H1 (cell line): ENCODE measurements at regions not wholly inside any gene's neighbourhood (a gene's known extent, or its start where the extent isn't known, plus 50 kb on each side); places are given as distances from the start of the nearest gene placed in this dataset.
A peak's percentile ranks its signal among the peaks of the same experiment; 100 is the strongest.

Source experiments
- CTCF ChIA-PET: fragments of 300-600 bp; sonication (Branson Sonifier 250); formaldehyde crosslinking; loops from one replicate; lab custom pipeline; 2021; ENCODE audit not compliant: partially characterized antibody; lab: Charles Lee
- POLR2A ChIA-PET: fragments of 300-600 bp; sonication (Branson Sonifier 250); formaldehyde crosslinking; loops from one replicate; lab custom pipeline; 2021; ENCODE audit warnings: inconsistent platforms; ENCODE audit not compliant: partially characterized antibody; lab: Charles Lee
- DNase-seq, 2 experiments: peaks; one replicate each; pipeline versions ENCODE4 v3.0.0 to v3.0.0-alpha.2; 2010 to 2022; ENCODE audit warnings: low spot score in 2 of 2, low read depth in 1 of 2, mixed read lengths in 1 of 2
- FAIRE-seq: peaks from 2 replicates; lab custom pipeline; 2011; peaks lifted over from hg19 to GRCh38; lab: Jason Lieb, UNC
- H2AFZ ChIP-seq: 2 replicates; pipeline ENCODE4 v1.8.1; 2012; ENCODE audit warnings: low read length, inconsistent platforms
- H2AK5ac ChIP-seq: 2 replicates; pipeline ENCODE4 v1.6.1; 2013; ENCODE audit warnings: low read depth, low read length
- H2BK120ac ChIP-seq: replicated peaks from 2 replicates; pipeline ENCODE3; 2013; ENCODE audit warnings: low read depth, low read length, inconsistent platforms
- H2BK12ac ChIP-seq: 2 replicates; pipeline ENCODE4 v1.6.1; 2013; ENCODE audit warnings: low read depth, low read length
- H2BK15ac ChIP-seq: 2 replicates; pipeline ENCODE4 v1.6.1; 2013; ENCODE audit warnings: low read length
- H2BK20ac ChIP-seq: 2 replicates; pipeline ENCODE4 v1.6.1; 2013; ENCODE audit warnings: low read length
- H2BK5ac ChIP-seq: 2 replicates; pipeline ENCODE4 v1.6.1; 2013; ENCODE audit warnings: low read depth, low read length
- H3K14ac ChIP-seq: 2 replicates; pipeline ENCODE4 v1.6.1; 2013; ENCODE audit warnings: inconsistent platforms; ENCODE audit not compliant: insufficient read length
- H3K18ac ChIP-seq: 2 replicates; pipeline ENCODE4 v1.6.1; 2013; ENCODE audit warnings: low read length; ENCODE audit errors: extremely low read depth
- H3K23ac ChIP-seq: 2 replicates; pipeline ENCODE4 v1.6.1; 2013; ENCODE audit warnings: inconsistent platforms; ENCODE audit not compliant: insufficient read length
- H3K23me2 ChIP-seq: 2 replicates; pipeline ENCODE4 v1.6.1; 2013; ENCODE audit warnings: low read depth, low read length
- H3K27ac ChIP-seq: 2 replicates; pipeline ENCODE4 v1.6.1; 2011; ENCODE audit warnings: low read depth, low read length, inconsistent platforms
- H3K27me3 ChIP-seq, 4 experiments: replicated peaks in 1 of 4; 1 replicate in 1 of 4; 2 replicates in 3 of 4; pipeline versions ENCODE4 v1.6.1 to v1.8.1; 2011 to 2013; ENCODE audit warnings: low read length in 3 of 4, mild to moderate bottlenecking in 3 of 4, inconsistent platforms in 2 of 4, mixed read lengths in 2 of 4, moderate library complexity in 1 of 4; ENCODE audit not compliant: control insufficient read depth in 3 of 4, insufficient read depth in 3 of 4; ENCODE audit errors: extremely low read depth in 1 of 4
- H3K36me3 ChIP-seq, 4 experiments: 2 replicates each; pipeline versions ENCODE4 v1.6.1 to v1.8.1; 2011 to 2013; ENCODE audit warnings: mild to moderate bottlenecking in 4 of 4, low read length in 3 of 4, moderate library complexity in 2 of 4, control low read depth in 1 of 4, inconsistent platforms in 1 of 4; ENCODE audit not compliant: insufficient read depth in 4 of 4, control insufficient read depth in 2 of 4
- H3K4ac ChIP-seq: replicated peaks from 2 replicates; pipeline ENCODE3; 2013; ENCODE audit warnings: low read length, low read depth, mixed read lengths, inconsistent platforms; ENCODE audit not compliant: insufficient read length
- H3K4me1 ChIP-seq, 4 experiments: replicated peaks in 1 of 4; 1 replicate in 1 of 4; 2 replicates in 3 of 4; pipeline versions ENCODE4 v1.6.1 to v1.8.1; 2011 to 2013; ENCODE audit warnings: low read length in 3 of 4, inconsistent platforms in 2 of 4, mixed read lengths in 1 of 4; ENCODE audit not compliant: insufficient read depth in 4 of 4, control insufficient read depth in 3 of 4
- H3K4me2 ChIP-seq, 2 experiments: 2 replicates each; pipeline versions ENCODE4 v1.6.1 to v1.8.1; 2011 to 2013; ENCODE audit warnings: low read depth in 2 of 2, low read length in 2 of 2, control low read depth in 1 of 2, inconsistent platforms in 1 of 2, mild to moderate bottlenecking in 1 of 2; ENCODE audit not compliant: insufficient read depth in 1 of 2
- H3K4me3 ChIP-seq, 4 experiments: fragments of 200-600, 300-600 bp in 1 of 4; sonication (generic), shearing (Covaris generic), sonication (Bioruptor Twin) in 1 of 4; 2 replicates each; pipeline versions ENCODE4 v1.5.1 to v1.8.1; 2011 to 2016; ENCODE audit warnings: low read length in 4 of 4, low read depth in 3 of 4, control low read depth in 2 of 4, inconsistent platforms in 2 of 4, mild to moderate bottlenecking in 2 of 4, mixed read lengths in 1 of 4, moderate library complexity in 1 of 4; ENCODE audit not compliant: insufficient read depth in 2 of 4; ENCODE audit errors: extremely low read depth in 1 of 4
- H3K56ac ChIP-seq: replicated peaks from 2 replicates; pipeline ENCODE3; 2013; ENCODE audit warnings: low read depth, mild to moderate bottlenecking, mixed read lengths, low read length, inconsistent platforms; ENCODE audit not compliant: insufficient read length
- H3K79me1 ChIP-seq: 2 replicates; pipeline ENCODE4 v1.6.1; 2013; ENCODE audit warnings: low read depth, low read length, control low read depth
- H3K79me2 ChIP-seq, 2 experiments: 2 replicates each; pipeline versions ENCODE4 v1.6.1 to v1.8.1; 2012 to 2013; ENCODE audit warnings: low read length in 2 of 2, mild to moderate bottlenecking in 2 of 2, inconsistent platforms in 1 of 2; ENCODE audit not compliant: insufficient read depth in 2 of 2, control insufficient read depth in 1 of 2
- H3K9ac ChIP-seq, 4 experiments: replicated peaks in 1 of 4; 1 replicate in 1 of 4; 2 replicates in 3 of 4; pipeline versions ENCODE4 v1.6.1 to v1.8.1; 2011 to 2013; ENCODE audit warnings: low read depth in 3 of 4, low read length in 3 of 4, control low read depth in 2 of 4, mild to moderate bottlenecking in 2 of 4, moderate library complexity in 2 of 4, inconsistent platforms in 1 of 4; ENCODE audit errors: extremely low read depth in 1 of 4
- H3K9me3 ChIP-seq, 2 experiments: 2 replicates each; pipeline versions ENCODE4 v1.6.1 to v1.8.1; 2012 to 2013; ENCODE audit warnings: mild to moderate bottlenecking in 2 of 2, moderate library complexity in 2 of 2, control low read depth in 1 of 2, inconsistent platforms in 1 of 2, low read depth in 1 of 2, low read length in 1 of 2, mixed read lengths in 1 of 2; ENCODE audit not compliant: insufficient read depth in 2 of 2
- H4K20me1 ChIP-seq, 2 experiments: replicated peaks in 1 of 2; 2 replicates each; pipeline versions ENCODE3 to v1.8.1; 2011 to 2013; ENCODE audit warnings: inconsistent platforms in 2 of 2, low read length in 2 of 2, mild to moderate bottlenecking in 1 of 2; ENCODE audit not compliant: insufficient read depth in 2 of 2, control insufficient read depth in 1 of 2
- H4K5ac ChIP-seq: 2 replicates; pipeline ENCODE4 v1.6.1; 2013; ENCODE audit warnings: low read length, low read depth, mixed read lengths, inconsistent platforms; ENCODE audit not compliant: insufficient read length
- H4K8ac ChIP-seq: 2 replicates; pipeline ENCODE4 v1.8.0; 2013; ENCODE audit warnings: mild to moderate bottlenecking, moderate library complexity, low read length, inconsistent platforms; ENCODE audit not compliant: insufficient read depth; ENCODE audit errors: extremely low read depth
- H4K91ac ChIP-seq: replicated peaks from 2 replicates; pipeline ENCODE3; 2013; ENCODE audit warnings: low read length, mixed read lengths, inconsistent platforms; ENCODE audit not compliant: insufficient read length
- MAFK ChIP-seq: IDR thresholded peaks from 2 replicates; pipeline ENCODE4 v1.6.1; 2012; ENCODE audit warnings: low read depth, mild to moderate bottlenecking, improper control_type of control experiment, low read length
- TCF12 ChIP-seq: IDR thresholded peaks from 2 replicates; pipeline ENCODE4 v1.6.1; 2011; ENCODE audit warnings: low read depth, mild to moderate bottlenecking, low read length
- WGBS, 2 experiments: shearing (Covaris generic) in 1 of 2; methylation state at CpG; one replicate each; pipeline versions ENCODE4 v1.1.6 to v1.1.7; 2013 to 2015; ENCODE audit warnings: low lambda C conversion rate in 2 of 2, mixed read lengths in 2 of 2, inconsistent platforms in 1 of 2, low coverage in 1 of 2, missing lambda C conversion rate in 1 of 2; ENCODE audit not compliant: insufficient replicate concordance in 2 of 2, insufficient coverage in 1 of 2, insufficient read length in 1 of 2; ENCODE audit errors: extremely low coverage in 1 of 2, missing lambda C conversion rate in 1 of 2; 5-methylcytosine and 5-hydroxymethylcytosine counted together

DNA sequence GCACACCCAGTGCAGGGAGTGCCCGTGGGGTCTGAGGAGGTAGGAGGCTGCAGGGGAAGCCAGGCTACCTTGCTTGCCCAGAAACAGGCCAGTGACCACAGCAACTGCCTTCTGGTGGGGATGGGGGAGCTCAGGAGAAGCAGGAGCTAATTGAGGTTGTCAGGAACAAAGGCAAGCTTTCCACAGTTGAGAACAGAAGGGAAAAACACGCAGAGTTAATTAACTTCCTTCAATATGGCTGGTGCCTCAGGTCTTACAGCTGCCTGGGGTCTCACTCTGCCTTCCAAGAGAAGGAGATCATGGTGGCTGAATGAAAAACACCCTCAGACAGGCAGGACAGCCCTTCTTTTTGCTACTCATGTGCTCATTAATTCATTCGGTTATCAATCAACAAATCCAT, 127.9 kb upstream of the SYT13 start:
- Histone ChIP-seq H4K20me1 (no peaks in the 10 kb centered on the region), H3K4me2 (no peak overlapping the region), H4K5ac (no peak overlapping the region), H3K23ac (no peak overlapping the region), H2BK12ac (no peak overlapping the region), H3K18ac (peak overlapping the region; percentile 42; the same call in 1 of the 2 replicates), H3K14ac (no peak overlapping the region), H2AFZ (no peak overlapping the region), H3K27me3 (no peaks in the 10 kb centered on the region), H2AK5ac (peak overlapping the region; percentile 60; the same call in 1 of the 2 replicates), H3K23me2 (peaks cover 6% of the 10 kb centered on the region; the same call in 1 of the 2 replicates), H3K4ac (no peak overlapping the region), H2BK120ac (no peak overlapping the region)
- POLR2A ChIA-PET: no interaction called here
- 85% methylated on average over 3 of the region's 3 CpGs; no CpG with 5 or more reads in 1 of the 2 experiments for WGBS, 2 experiments
- TF ChIP-seq MAFK: no peak
- TF ChIP-seq TCF12: no peak
- TF ChIP-seq, all 59 proteins: peak for 0
- Histone ChIP-seq H4K8ac (no peak overlapping the region), H3K9ac (no peak overlapping the region), H3K4me1 (peaks cover 18 to 29% (median 22%) of the 10 kb centered on the region in 4 experiments), H3K79me2 (no peaks in the 10 kb centered on the region), H2BK15ac (no peak overlapping the region), H2BK20ac (peak overlapping the region; percentile 78; the same call in 1 of the 2 replicates), H4K91ac (no peak overlapping the region), H3K36me3 (no peaks in the 10 kb centered on the region), H3K56ac (no peak overlapping the region), H3K27ac (no peak overlapping the region), H3K4me3 (no peak overlapping the region), H3K79me1 (no peaks in the 10 kb centered on the region), H3K9me3 (no peaks in the 10 kb centered on the region), H2BK5ac (no peak overlapping the region)
- no peak for FAIRE-seq
- DNase-seq: no peak
- CTCF ChIA-PET: interaction anchor here (0.9 to 2.5 kb wide), 6 partner anchors 9 to 357 kb away, joined by 3 to 10 read pairs (median 4); no protein-coding TSS in a partner anchor
